ENCODE measurements at regions not wholly inside any gene's neighbourhood (a gene's known extent, or its start where the extent isn't known, plus 50 kb on each side); places are given as distances from the start of the nearest gene placed in this dataset.

- Histone ChIP-seq H3K4ac (replicated peaks; ENCODE audit: insufficient read length, low read depth, low read length) (no peak overlapping the region), H3K23ac (ENCODE audit: insufficient read length) (no peak overlapping the region), H4K5ac (ENCODE audit: insufficient read length, low read depth, low read length) (no peak overlapping the region), H3K9me3 (ENCODE audit: insufficient read depth in 2 of 2, low read depth in 1 of 2, low read length in 1 of 2) (no peaks in the 10 kb centered on the region), H2BK20ac (ENCODE audit: low read length) (no peak overlapping the region), H3K18ac (ENCODE audit: extremely low read depth, low read length) (no peak overlapping the region), H4K20me1 (replicated peaks in 1 of 2; ENCODE audit: control insufficient read depth in 1 of 2, insufficient read depth in 2 of 2, low read length in 2 of 2) (no peaks in the 10 kb centered on the region), H3K79me2 (ENCODE audit: control insufficient read depth in 1 of 2, insufficient read depth in 2 of 2, low read length in 2 of 2) (no peaks in the 10 kb centered on the region), H2BK120ac (replicated peaks; ENCODE audit: low read depth, low read length) (no peak overlapping the region), H3K4me2 (ENCODE audit: insufficient read depth in 1 of 2, low read depth in 2 of 2, low read length in 2 of 2) (no peak overlapping the region), H3K9ac (replicated peaks in 1 of 4; ENCODE audit: extremely low read depth in 1 of 4, low read depth in 3 of 4, low read length in 3 of 4) (no peak overlapping the region), H3K27me3 (replicated peaks in 1 of 4; ENCODE audit: control insufficient read depth in 3 of 4, extremely low read depth in 1 of 4, insufficient read depth in 3 of 4, low read length in 3 of 4) (no peaks in the 10 kb centered on the region), H4K91ac (replicated peaks; ENCODE audit: insufficient read length, low read length) (no peak overlapping the region), H3K36me3 (ENCODE audit: control insufficient read depth in 2 of 4, insufficient read depth in 4 of 4, low read length in 3 of 4) (no peaks in the 10 kb centered on the region), H3K23me2 (ENCODE audit: low read depth, low read length) (no peaks in the 10 kb centered on the region), H4K8ac (ENCODE audit: extremely low read depth, insufficient read depth, low read length) (no peak overlapping the region), H2BK15ac (ENCODE audit: low read length) (no peak overlapping the region), H3K27ac (ENCODE audit: low read depth, low read length) (no peak overlapping the region), H3K14ac (ENCODE audit: insufficient read length) (no peak overlapping the region), H2BK12ac (ENCODE audit: low read depth, low read length) (no peak overlapping the region), H3K4me1 (replicated peaks in 1 of 4; ENCODE audit: control insufficient read depth in 3 of 4, insufficient read depth in 4 of 4, low read length in 3 of 4) (no peaks in the 10 kb centered on the region), H3K56ac (replicated peaks; ENCODE audit: insufficient read length, low read depth, low read length) (no peak overlapping the region), H2BK5ac (ENCODE audit: low read depth, low read length) (no peak overlapping the region), H3K79me1 (ENCODE audit: low read depth, low read length) (no peaks in the 10 kb centered on the region), H3K4me3 (ENCODE audit: extremely low read depth in 1 of 4, insufficient read depth in 2 of 4, low read depth in 3 of 4, low read length in 4 of 4) (no peak overlapping the region), H2AK5ac (ENCODE audit: low read depth, low read length) (no peak overlapping the region), H2AFZ (ENCODE audit: low read length) (no peak overlapping the region)
- DNase-seq (ENCODE audit: low read depth in 1 of 2, low spot score in 2 of 2) (no peak), FAIRE-seq (no peak)
- POLR2A ChIA-PET (ENCODE audit: partially characterized antibody), result no interaction called here
- 96% methylated on average over 4 of the region's 4 CpGs; no CpG with 5 or more reads in 1 of the 2 experiments for WGBS, 2 experiments (ENCODE audit: extremely low coverage in 1 of 2, insufficient coverage in 1 of 2, insufficient read length in 1 of 2, insufficient replicate concordance in 2 of 2, low coverage in 1 of 2, low lambda C conversion rate in 2 of 2, missing lambda C conversion rate in 1 of 2)
- CTCF ChIA-PET (ENCODE audit: partially characterized antibody), result interaction anchor here (0.6 kb wide), 2 partner anchors 425 to 591 kb away, joined by 3 read pairs; no protein-coding TSS in a partner anchor
- TF ChIP-seq SIRT6 (IDR thresholded peaks at IDR 0.05; ENCODE audit: low read length) (no peak), CBX8 (IDR thresholded peaks at IDR 0.05; ENCODE audit: borderline replicate concordance, low read depth, low read length) (no peak), TAF7 (optimal IDR thresholded peaks at IDR 0.05; ENCODE audit: borderline replicate concordance, low read depth, low read length) (no peak), BACH1 (IDR thresholded peaks at IDR 0.05; ENCODE audit: low read length) (no peak)
Measured at GRCh38 chr9:30329431-30329830, 2055.0 kb upstream of the ACO1 start.
